IPS-NIHi11 (cell line): ENCODE measurements at regions not wholly inside any gene's neighbourhood (a gene's known extent, or its start where the extent isn't known, plus 50 kb on each side); places are given as distances from the start of the nearest gene placed in this dataset.
"Not testable (repeated sequence)": the region's sequence is repeated elsewhere in the genome, so short reads cannot be mapped to it uniquely, and the experiment has no call there.

ENCODE experiments used
- DNase-seq: peaks from one replicate; pipeline ENCODE4 v3.0.0; 2012; ENCODE audit warnings: mixed read lengths, low spot score

GRCh38 chr5:96483878-96484277 lies 50.8 kb upstream of the PCSK1 start:
- peak; percentile 63 for DNase-seq

- DNase-seq, result no peak
These were observed 54.8 kb upstream of the PCSK1 start for GRCh38 chr5:96487859-96488258.

- DNase-seq, result no peak
These were observed 56.5 kb upstream of the PCSK1 start for GRCh38 chr5:96489532-96489931.

- no peak for DNase-seq
These were observed 59.5 kb upstream of the PCSK1 start for GRCh38 chr5:96492459-96493047.

- no peak for DNase-seq
These were observed 60.3 kb upstream of the PCSK1 start for GRCh38 chr5:96493219-96493790.

GRCh38 chr5:96495412-96495811 lies 62.4 kb upstream of the PCSK1 start:
- not testable (repeated sequence) for DNase-seq

GRCh38 chr5:96497027-96497426 lies 64.0 kb upstream of the PCSK1 start:
- DNase-seq, result not testable (repeated sequence)

DNA sequence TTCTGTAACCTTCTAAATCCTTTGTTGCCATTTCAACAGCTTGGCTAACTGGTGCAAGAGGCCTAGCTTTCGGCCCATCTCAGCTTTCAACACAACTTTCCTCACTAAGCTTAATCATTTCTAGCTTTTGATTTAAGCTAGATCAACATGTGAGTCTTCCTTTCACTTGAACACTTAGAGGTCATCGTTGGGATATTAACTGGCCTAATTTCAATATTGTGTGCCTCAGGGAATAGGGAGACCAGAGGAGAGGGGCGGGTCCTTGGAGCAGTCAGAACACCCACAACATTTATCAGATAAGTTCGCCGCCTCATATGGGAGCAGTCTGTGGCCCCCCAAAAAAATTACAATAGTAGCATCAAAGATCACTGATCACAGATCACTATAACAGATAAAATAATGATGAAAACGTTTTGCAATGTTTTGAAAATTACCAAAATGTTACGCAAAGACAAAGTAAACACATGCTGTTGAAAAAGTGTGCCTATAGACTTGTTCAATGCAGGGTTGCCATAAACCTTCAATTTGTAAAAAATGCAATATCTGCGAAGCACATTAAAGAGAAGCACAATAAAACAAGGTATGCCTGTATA lies 66.8 kb upstream of the PCSK1 start:
- DNase-seq, result no peak

DNA sequence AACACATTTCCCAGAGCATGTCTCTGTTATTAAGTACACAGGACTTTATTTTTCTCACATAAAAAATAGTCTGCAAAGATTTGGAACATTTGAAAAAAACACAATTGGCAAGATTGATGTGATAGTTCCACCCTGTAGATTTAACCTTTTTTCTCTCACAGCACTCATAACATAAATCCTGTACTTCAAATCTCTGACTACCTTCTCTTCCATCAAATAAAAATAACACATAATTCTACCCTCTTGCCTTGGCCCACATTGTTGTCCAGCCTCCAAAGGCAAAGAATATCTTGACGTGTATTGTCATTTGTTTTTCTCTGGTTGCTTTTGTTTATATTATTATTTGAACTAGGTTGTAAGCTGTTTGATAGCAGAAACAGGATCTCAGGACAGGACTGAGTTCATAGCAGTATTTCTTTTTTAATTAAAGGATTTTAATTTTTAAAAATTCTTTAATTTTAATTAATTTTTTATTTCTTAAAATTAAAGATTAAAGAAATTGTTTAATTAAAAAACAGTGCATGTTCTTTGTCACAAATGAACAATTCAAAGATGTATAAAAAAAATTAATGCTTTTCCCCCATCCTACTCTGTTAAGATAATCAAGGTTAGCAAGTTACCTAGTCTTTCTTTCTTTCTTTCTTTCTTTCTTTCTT lies 69.1 kb upstream of the PCSK1 start:
- DNase-seq, result no peak

- DNase-seq, result no peak
These were observed 70.6 kb upstream of the PCSK1 start for GRCh38 chr5:96503501-96504236.

DNA sequence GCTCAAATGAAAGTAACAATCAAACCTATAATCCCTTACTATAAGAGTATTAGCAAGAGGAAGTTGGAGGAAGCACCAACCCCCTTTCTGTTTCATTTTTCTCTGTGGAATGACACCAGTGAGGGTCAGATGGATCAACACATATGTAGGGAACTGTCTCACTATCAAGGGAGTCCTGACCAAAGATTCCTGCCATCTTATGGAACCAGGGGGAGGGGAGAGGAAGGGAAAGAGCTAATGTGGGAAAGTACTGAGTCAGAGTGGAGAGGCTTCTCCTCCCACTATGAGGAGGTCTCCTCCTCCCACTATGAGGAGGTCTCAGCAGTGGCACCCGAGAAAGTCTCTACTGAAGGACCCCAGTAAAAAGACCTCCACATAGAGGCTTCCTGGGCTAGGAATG lies 73.3 kb upstream of the PCSK1 start:
- no peak for DNase-seq

GRCh38 chr5:96506866-96507527 lies 73.9 kb upstream of the PCSK1 start:
- no peak for DNase-seq

- no peak for DNase-seq
These were observed 76.3 kb upstream of the PCSK1 start for GRCh38 chr5:96509316-96509715.

DNA sequence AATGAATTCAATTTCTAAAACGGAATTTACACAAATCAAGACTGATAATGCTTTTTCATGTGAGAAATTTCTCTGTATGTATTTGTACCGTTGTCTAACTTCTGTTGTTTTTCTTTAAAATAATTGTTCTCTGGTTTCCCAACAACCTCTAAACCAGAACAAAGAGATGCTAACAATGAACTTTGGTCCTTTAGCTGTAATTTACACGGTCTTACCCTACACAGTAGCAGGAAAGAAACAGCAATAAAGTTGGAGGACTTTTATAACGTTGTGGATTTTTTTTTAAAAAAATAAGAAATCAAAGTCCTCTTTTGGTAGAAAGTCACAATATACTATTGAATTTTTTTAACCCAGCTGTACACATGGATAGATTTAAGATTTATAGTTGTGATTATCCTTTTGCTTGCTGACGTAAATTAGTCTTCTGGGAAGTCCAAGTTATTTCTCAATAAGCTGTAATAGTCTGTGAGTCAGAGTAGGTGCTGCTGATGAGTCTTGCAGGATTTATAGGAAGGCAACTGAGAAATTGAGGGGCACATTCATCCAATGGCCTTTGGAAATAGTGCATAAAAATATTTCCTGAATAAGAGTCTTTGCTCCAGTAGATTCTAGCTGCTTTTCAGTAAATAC lies 76.8 kb upstream of the PCSK1 start:
- no peak for DNase-seq

DNA sequence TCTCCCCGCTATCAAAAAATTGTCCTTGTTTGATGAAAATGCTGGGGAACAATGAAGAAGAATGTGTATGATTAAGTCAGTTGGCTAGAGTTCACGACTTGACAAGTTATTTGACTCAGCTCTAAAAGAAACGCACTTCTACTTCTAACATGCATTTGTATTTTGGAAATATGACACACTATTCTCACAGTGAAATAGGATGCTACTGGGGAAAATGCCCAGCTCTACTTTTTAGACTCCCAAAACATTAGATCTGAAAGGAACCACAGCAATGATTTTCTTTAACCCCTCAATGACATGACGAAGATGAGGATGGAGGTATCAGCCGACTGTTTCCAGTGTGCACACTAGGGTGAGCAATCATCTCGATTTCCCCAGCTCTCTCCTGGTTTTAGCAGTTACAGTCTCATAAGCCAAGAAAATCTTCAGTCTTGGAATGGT lies 83.6 kb upstream of the PCSK1 start:
- no peak for DNase-seq

DNA sequence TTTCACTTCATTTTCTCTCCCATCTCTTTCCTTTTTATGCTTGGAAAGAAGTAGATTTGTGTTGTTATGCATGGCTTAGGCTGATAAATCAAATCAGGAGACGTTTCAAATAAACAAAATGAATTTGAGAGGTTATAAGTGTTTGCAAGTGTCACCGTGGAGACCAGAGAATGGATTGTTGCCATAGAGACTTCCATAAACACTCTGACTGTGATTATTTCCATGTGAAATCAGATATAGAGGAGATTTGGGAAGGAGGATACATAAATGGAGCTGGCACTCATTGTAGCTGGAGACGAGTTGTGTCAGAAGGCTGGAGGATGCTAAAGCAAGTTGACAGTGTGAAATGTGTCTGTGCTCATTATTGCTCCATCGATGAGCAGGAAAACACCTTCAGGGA lies 84.2 kb upstream of the PCSK1 start:
- DNase-seq, result no peak

GRCh38 chr5:96520345-96520744 lies 87.3 kb upstream of the PCSK1 start:
- no peak for DNase-seq

GRCh38 chr5:96522635-96523355 lies 89.7 kb upstream of the PCSK1 start:
- no peak for DNase-seq

DNA sequence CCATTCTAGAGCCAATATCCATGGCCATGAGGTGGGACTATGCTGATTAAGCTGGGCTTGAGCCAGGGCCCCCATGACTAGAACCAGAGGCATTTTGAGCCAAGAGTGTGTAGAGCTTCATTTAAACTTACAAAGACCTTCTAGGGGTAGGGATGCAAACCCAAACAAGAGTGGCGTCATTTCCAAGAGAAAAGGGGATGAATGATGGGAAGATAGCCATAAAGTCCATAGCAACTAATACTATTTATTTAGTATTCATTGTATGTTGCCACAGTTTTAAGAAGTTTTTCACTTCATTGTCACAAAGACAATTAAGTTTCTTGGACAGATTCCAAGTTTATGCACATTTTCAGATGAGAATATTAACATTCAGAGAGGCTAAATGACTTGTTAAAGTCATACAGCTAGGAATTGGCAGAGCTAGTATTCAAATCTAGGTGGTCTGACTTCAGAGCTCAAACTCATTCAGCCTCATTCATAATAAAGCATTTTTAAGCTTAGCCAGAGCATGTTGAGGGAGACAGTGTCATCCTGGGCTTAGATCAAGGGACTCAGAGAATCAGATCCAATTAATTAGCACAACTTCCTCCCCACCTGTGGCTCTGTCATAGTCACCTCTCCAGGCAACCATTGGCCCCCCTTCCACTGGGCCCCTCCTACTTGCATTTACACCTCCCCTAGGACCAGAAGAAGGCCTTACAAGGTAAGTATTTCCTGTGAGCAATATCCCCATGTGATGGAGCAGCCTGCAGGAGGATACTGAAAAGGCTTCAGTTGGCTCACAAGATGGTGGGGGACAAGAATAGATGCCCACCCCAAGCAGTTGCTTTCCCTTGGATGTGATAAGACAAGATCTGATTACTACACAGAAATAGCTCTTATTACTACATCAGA lies 95.0 kb upstream of the PCSK1 start:
- no peak for DNase-seq
